Neural cell (in vitro differentiated cells): ENCODE measurements at regions not wholly inside any gene's neighbourhood (a gene's known extent, or its start where the extent isn't known, plus 50 kb on each side); places are given as distances from the start of the nearest gene placed in this dataset.

Experiments used
- MXI1 ChIP-seq: fragments of 450-650 bp; conservative IDR thresholded peaks from 2 replicates; pipeline ENCODE4 v1.6.1; 2014; ENCODE audit warnings: antibody characterized with exemption, mild to moderate bottlenecking; ENCODE audit not compliant: poor library complexity, severe bottlenecking
- RAD21 ChIP-seq: fragments of 450-650 bp; conservative IDR thresholded peaks from 2 replicates; pipeline ENCODE4 v1.6.1; 2014; ENCODE audit warnings: antibody characterized with exemption, mild to moderate bottlenecking, moderate library complexity

DNA sequence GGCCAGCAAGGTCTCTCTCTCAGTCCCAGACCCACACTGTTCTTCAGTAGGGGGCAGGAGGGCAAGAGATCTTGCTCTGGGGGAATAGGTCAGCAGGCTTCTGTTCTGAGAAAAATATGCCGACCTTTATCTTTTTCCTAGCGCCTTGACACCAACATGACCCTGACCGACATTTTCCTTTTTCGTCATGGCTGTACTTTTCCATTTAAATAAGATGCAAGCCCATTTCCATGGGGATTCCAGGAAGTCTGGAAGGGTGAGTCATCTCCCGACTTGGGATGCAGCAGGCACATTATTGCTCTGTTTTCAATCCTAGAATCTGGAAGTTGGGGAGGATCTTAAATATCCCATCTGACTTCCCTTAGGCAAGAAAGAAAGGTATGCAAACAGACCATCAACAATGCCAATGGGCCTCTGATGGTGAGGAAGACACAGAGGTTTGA lies 261.5 kb upstream of the LRTM1 start:
- no peak for TF ChIP-seq RAD21
- TF ChIP-seq MXI1 = no peak
